HG03354 (cell line): ENCODE measurements at regions not wholly inside any gene's neighbourhood (a gene's known extent, or its start where the extent isn't known, plus 50 kb on each side); places are given as distances from the start of the nearest gene placed in this dataset.

Source experiments
- ATAC-seq: cut with Tn5 transposase; IDR thresholded peaks from one replicate; pipeline ENCODE4 v1.9.1; 2021; ENCODE audit warnings: mild to moderate bottlenecking; ENCODE audit not compliant: unreplicated experiment, poor library complexity, severe bottlenecking

DNA sequence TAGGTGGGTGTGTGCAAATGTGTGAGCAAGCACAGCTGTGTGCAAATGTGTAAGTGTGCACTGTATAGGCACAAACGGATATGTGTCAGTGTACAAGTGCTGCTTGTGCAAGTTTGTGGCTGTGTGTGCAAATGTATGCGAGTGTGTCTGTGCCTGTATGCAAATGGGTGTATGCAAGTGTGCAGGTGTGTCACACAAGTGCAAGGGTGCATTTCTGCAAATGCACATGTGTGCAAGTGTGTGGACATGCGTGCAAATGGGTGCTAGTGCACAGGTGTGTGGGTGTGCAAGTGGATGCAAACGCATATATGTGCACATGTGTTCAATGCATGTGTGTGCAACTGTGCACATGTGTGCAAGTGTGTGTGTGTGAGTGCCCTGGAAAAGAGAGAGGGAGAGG, 76.5 kb upstream of the TNRC6C start:
- no peak for ATAC-seq

DNA sequence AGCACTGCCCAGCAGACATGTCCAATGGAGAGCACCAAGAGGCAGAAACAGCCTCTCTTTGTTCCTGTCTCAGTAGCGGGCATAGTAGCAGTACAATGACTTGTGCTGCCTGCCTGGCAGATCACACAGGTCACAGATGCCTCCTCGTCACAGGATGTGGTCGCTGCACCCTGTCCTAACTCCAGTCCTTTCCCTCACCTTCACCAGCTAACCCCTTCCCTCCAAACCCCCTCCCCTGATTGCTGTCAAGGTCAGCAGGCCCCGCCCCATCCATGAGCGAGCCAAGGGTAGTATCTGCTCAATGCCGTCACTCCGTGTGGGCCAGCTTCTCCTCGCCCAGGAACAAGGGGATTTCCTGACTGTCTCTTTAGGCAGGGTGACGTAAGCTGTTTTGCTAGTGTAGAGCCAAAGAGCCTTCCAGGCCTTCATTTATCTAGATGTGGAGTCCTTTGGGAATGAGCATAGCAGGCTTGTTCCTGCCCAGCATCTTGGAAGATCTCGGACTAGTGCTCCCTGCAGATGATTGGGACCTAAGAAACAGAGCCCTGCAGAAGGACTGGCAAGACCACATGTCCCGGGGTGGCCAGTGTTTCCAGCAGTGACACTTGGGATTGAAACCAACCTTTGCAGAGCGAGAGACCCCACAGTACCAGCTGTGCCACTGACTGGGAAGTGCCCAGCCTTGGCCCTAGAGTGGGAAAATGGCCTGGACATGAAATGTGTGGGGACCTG, 75.9 kb upstream of the TNRC6C start:
- ATAC-seq, result peak; percentile 53

DNA sequence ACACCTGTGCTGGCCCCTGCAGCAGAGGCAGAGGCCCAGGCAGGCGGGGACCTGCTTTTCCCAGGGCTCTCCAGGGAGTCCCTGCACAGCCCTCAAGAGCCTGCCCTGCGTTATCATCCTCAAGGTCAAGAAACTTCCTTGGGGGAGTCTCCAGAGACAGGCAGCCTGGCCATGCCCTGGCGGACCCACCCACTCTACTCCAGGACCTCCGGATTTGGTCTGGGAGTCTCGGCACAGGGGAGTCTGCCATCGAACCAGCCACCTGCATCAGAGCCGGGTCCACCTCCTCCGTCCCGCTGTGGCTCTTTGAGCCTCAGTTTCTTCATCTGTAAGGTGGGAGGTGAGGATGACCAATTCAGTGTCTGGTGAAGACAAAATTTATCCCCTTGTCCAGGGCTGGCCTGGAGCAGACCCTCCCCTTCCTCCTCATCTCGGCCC, 75.3 kb upstream of the TNRC6C start:
- ATAC-seq, result no peak

DNA sequence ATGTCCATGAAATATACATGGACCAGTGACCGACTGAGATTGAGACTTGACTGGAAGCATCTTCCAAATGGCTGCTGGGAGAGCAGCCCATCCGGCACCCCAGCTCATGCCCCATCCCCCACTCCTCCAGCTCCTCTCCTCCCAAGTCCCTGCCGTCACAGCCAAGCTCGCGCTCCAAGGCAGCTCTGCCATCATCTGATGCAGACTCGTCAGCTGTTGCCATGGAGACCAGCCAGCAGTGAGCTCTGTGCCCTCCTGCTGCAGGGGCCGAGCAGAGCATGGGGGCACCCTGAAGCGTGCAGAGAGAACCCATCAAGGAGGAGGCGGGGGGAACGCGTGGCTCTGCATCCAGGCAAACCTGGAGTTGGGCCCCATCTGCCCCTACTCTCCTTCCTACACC, 74.5 kb upstream of the TNRC6C start:
- ATAC-seq, result no peak

DNA sequence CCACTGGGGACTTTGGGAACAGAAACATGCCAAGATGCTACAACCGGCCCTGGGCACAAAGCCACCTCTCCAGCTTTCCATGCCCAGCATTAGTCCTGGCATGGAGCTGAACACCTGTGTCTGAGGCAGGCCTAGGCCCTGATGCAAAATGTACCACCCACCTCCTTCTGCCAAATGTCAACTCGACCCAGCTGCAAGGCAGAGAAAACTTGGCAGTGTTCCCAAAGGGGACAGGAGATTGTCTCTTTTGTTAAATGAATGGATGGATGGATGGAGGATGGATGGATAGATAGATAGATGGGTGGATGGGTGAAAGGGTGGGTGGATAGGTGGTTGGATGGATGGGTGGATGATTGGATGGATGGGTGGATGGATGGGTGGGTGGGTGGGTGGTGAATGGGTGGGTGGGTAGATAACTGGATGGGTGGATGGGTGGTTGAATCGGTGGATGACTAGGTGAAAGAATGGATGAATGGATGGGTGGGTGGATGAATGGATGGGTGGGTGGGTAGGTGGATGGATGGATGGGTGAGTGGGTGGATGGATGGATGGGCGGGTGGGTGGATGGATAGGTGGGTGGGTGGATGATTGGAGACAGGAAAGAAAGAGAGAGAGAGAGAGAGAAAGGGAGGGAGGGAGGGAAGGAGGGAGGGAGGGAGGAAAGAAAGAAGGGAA, 73.4 kb upstream of the TNRC6C start:
- ATAC-seq, result no peak

DNA sequence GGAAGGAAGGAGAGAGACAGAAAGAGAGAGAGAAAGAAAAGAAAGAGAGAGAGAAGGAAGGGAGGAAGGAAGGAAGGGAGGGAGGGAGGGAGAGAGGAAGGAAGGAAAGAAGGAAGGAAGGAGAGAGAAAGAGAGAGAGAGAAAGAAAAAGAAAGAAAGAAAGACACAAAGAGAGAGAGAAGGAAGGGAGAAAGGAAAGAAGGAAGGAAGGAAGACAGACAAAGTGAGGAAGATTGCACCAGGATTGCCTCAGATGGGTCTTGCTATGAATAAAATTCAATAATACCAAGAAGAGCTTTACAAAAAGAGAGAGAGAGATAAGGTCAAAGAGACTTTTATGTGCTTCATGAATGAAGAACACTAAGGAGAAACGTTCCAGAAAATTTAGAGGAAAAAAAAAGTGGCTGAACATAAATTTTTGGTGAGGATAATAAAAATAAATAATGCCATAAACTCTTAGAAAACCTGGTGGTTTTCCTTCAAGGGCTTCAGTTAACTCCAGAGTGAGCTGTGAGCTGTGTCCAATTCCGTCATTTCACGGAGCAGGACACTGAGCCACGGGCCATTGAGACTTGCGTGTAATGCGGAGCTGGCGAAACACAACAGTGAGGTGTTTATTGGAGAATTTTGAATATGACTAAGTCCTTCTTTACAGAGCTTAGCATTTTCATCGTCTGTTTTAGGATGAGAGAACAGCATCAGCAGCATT, 72.7 kb upstream of the TNRC6C start:
- ATAC-seq, result no peak

DNA sequence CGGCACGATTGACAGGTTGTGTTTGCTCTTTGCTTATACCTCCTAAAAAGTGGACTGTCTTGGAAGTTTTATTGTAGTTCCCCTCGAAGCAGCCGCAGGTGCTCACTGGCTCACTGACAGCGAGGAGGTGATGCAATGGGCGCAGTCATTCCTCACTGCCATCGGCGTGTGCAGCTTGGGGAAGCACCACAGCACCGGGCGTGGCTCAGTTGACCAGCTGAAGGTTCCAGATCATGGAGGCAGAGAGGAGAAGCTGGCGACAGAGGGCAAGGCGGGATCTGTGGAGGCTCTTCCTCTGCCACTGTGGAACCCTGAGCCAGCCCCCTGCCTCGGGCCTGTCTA, 72.1 kb upstream of the TNRC6C start:
- ATAC-seq, result no peak

DNA sequence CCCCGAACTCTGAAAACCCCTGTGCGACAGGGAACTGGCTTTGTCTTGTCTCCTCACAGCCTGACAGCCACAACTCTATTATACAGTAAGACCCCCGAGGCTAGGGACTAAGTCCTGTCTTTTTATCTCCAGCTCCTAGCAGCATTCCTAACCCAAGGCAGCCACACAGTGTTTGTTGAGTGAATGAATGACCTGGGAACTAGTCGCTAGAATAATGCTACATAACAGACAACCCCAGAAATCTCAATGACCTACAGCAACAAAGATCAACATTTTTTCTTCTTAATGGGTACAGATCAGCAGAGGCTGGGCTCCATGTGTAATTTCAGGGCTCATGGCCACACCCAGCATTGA, 71.4 kb upstream of the TNRC6C start:
- no peak for ATAC-seq

DNA sequence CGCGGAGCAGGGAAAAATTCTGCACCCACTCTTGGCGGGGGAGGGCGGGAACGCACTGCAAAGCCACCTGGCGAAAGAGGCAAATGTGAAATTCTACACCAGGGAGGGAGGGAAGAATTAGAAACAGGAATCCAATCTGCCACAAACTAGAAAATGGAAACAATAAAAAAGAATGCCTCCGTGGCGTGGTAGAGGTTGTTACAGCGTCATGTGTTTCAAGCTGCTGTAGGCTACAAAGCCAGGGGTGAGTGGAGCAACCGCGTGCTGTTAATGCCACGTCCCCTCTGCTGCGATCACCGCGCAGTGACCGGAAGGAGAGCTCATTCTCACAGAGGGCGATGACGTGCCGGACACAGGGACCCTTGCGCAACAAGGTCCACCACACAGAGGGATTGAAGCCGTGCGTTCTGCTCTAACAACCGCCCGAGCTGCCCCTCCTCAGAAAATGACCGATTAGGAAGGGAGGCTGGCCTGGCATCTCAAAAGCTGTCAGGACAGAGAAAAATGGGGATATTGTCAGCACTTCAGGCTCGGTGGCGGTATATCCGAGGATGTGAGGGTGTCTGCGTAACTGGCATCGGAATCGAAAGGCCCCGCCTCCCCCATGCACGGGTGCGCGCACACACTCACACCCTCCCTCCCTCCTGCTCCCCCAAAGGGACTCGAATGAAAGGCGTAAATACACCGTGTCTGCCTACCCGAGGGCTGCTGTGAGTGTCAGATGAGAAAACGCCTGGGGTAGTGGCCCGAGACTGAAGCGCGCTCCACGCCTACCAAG, 70.8 kb upstream of the TNRC6C start:
- ATAC-seq, result no peak

DNA sequence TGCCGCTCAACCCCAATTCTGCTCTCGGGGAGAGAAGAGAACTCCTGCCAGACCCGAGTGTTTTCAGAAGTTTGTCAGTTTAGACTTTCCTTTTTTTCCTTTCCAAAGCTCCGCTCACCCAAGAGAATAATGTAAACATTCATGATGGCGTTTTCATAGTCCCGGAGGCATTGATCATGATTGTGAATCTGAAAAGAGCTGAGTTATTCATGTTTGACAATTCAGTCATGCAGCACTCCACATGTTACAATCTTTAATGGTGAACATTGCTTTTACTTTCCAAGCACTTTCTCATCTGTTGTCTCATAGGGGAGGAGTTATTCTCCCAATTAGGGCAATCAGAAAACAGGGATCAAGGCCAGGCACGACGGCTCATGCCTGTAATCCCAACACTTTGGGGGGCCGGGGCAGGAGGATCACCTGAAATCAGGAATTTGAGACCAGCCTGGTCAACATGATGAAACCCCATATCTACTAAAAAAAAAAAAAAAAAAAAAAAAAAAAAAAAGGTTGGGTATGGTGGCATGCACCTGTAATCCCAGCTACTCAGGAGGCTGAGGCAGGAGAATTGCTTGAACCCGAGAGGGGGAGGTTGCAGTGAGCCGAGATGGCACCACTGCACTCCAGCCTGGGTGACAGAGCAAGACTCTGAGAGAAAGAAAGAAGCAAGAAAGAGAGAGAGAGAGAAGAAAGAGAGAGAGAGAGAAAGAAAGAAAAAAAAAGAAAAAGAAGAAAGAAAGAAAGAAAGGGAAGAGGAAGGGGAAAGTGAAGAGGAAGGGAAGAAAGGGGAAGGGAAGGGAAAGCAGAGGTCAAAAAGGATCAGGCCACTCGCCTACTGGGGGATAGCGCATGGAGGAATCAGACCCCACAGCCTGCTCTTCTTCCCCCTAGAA, 70.0 kb upstream of the TNRC6C start:
- no peak for ATAC-seq

DNA sequence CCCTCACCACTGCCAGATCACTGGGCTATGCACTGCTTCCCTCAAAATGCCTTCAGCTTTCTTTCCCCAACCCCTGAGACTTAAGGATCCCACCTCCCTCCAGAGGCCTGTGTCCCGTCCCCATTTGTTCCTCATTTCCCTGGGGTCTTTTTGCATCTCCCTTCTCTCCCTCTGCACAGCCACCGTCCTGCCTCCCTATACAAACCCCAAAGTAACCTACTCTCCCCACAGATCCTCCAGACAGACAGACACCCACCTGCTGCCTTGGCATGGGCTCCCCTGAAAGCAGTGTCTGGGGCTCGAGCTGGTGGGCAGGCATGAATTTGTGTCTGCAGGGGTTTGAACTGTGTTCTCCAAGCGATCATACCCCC, 69.4 kb upstream of the TNRC6C start:
- ATAC-seq, result no peak

DNA sequence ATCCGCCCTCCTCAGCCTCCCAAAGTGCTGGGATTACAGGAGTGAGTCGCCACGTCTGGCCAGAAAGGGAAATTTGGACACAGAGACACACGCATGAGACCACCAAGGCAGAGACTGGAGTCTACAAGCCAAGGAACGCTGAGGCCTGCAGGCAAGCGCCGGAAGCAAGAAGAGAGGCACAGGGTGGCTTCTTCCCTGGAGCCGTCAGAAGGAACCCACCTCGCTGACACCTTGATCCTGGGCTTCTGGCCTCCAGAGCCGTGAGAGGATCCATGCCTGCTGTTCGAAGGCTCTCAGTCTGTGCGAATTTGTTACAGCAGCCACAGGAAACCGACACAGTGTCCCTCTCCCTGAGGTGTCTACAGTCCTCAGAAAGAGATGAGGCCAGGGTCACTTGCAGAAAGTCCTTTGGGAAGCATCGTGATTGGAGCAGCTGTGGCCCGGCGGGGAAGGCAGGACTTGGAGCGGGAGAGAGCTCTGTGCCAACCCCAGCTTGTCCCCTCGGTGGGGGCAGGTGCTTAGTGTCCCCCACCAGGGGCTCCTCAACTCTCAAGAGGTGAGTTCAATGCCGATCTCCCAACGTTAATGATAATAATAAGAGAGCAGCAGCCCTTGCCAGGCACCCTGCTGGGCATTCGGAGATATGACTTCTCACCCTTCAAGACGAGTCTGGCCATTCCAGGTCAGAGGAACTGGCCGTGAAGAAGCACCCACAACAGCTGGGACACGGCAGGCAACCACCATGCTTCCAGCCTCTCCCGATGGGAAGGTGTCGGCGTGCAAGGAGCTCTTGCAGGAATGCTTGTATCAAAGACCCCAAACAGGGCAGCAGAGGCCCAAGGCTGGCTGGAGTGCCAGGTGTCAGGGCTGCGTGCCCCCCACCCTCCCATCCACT, 68.4 kb upstream of the TNRC6C start:
- no peak for ATAC-seq

DNA sequence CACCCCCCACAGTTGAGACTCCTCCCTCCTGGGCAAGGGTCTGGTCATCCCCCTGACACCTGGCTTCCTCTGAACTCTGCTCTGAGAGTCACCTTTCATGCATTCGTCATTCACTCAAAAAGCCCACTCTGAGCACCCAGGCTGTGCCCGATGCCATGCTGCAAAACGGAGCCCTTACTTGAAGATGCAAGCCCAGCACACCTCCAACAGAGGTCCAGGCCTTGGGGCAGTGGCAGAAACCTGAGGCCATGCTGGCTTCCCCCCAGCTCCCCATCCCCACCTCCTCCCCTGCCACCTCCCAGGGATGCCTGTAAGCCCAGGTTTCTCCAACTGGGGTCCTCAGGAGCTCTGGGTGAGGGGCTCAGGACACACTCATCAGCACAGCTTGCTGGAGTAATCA, 67.7 kb upstream of the TNRC6C start:
- no peak for ATAC-seq

DNA sequence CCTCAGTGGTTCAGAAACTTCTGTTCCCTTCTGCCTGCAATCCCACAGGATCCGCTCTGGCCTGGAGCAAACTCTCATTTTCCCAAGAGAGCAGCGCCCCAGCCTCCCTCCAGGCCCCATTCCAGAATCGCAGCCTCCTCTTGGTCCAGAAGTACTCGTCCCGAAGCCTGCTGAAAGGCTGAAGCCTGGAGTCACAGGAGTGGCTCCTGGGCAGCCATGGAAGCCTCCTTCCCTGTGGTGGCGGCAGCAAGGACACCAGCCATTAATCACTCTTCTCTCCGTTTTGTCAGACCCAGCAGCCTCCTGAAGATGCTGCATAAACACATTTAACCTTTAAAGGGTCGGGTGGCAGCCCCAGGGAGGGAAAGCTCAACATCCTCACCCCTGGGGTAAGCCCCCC, 66.9 kb upstream of the TNRC6C start:
- no peak for ATAC-seq

DNA sequence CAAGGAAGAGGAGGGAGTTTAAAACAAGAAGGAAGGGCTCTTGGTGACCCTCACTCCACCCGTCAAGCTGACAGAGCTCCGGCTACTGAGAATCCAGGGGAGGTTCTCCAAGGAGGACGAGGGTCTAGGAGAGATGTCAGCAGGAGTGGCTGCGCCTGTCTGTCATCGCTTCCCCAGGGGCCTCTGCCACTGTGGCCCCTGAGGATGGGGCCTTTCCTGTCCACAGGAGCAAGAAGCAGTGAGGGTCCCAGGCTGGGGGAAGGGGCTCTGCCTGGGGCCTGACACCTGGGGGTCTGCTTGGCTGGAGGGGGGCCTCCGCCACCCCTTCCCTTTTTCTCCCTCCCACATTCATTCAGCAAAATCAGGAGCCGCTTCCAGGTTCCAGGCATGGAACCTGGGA, 66.5 kb upstream of the TNRC6C start:
- no peak for ATAC-seq

DNA sequence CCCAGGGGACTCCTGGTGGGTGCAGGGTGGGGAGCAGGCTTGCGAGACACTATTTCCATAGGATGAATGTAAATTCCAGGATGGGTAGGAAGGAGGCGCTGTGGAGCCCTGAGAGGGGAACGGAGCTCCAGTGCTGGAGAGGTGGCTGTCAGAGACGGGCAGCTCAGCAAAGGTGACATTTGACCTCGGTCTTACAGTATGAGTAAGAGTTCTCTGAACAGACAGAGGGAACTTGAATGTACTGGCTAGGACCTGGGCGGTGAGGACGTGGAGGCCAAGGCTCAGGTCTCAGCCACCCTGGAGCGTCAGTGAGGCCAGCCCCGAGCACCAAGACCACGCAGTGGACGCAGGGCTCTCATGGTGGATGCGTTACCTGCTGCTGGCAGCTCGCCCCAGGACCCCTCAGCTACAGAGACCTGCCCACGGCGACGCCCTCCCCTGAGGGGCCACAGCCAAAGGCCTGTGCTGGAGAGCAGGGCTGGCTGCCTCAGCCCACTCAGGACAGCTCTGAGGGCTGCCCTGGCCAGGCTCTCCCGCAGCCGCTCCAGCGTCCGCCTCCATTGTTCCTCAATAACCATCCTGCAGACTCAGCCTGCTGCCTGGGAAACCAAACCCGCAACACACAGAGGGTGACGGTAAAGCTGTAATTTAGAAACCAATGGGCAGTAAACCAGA, 65.9 kb upstream of the TNRC6C start:
- no peak for ATAC-seq

DNA sequence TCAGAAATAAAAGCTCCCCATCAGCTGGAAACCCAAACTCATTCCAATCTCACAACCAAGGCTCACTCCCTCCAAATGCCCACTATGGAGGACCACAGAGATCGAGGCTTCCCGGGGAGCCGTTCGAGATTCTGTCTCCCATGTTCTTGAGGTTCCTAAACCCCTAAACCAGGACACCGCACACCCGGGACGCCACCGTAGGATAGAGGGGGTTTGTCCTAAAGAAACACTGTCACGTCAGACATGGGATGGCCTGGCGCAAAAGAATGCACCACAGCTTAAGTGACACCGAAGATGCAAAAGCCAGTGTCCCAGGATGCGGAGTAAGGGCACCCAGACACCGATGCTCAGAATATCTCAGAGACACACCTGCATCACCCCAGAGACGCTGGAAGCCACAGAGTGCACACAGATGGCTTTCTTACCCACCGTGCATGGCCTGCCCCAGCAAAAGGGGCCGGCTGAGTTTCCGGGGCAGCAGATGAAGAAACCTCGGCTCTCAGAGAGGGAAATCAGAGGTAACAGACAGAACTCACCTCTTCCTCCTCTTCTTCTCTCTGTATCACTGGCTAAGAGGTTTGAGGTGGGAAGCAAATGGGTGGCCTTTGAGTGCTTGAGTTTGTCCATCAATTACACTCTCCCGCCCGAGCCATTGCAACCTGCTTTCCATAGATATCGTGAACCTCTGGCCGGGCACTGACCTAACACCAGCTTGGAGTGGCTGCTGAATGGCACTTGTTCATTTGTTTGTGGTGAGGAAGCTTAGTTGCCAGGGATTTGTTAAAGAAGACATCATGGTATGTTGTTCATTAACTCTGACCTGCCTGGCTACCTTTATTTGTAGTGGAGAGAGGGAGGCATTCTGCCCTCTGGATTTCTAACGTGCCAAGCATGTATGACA, 65.1 kb upstream of the TNRC6C start:
- ATAC-seq, result no peak
